HL-60 (cell line): ENCODE measurements at regions not wholly inside any gene's neighbourhood (a gene's known extent, or its start where the extent isn't known, plus 50 kb on each side); places are given as distances from the start of the nearest gene placed in this dataset.

Experiments
- CTCF ChIP-seq: IDR thresholded peaks from one replicate; pipeline ENCODE4 v1.5.1; 2011; ENCODE audit warnings: low read length, control low read depth, inconsistent platforms; ENCODE audit not compliant: insufficient read depth
- POLR2AphosphoS5 ChIP-seq: IDR thresholded peaks from 2 replicates; pipeline ENCODE4 v1.6.1; 2012; ENCODE audit warnings: low read depth

DNA sequence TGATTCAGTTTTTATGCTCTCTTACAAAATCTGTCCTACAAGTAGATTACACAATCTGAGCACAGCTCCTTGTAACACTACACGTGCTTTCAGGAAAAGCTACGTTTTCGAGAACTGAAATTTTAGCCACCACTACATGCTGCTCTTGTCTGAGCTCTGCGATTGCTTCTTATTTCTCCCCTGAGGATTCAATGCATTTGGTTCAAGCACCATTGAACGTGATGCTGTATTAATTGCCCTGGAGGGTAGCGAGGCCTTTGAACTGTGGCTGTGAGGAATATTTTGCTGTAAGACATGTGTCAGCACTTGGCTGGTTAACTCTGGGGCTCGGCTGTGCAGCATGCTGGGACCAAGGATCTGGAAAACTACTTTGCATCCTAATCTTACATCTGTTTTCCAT, 405.8 kb downstream of the EPHA4 start:
- TF ChIP-seq CTCF (no peak), POLR2AphosphoS5 (no peak)
